Type B pancreatic cell (in vitro differentiated cells): ENCODE measurements at regions not wholly inside any gene's neighbourhood (a gene's known extent, or its start where the extent isn't known, plus 50 kb on each side); places are given as distances from the start of the nearest gene placed in this dataset.

Source experiments
- DNase-seq: peaks from one replicate; pipeline ENCODE4 v3.0.0; 2021; ENCODE audit warnings: mixed read lengths; ENCODE audit not compliant: unreplicated experiment; ENCODE audit errors: extremely low spot score
- H3K27ac Mint-ChIP-seq: 2 replicates; pipeline ENCODE4 v1.8.0; 2021; ENCODE audit warnings: mild to moderate bottlenecking, mixed read lengths
- H3K27me3 Mint-ChIP-seq: 2 replicates; pipeline ENCODE4 v1.8.0; 2021; ENCODE audit warnings: mixed read lengths
- H3K36me3 Mint-ChIP-seq: 2 replicates; pipeline ENCODE4 v1.8.0; 2021; ENCODE audit warnings: mixed read lengths
- H3K4me1 Mint-ChIP-seq: one replicate; pipeline ENCODE4 v1.8.0; 2021; ENCODE audit warnings: mixed read lengths; ENCODE audit not compliant: unreplicated experiment
- H3K4me3 Mint-ChIP-seq: 2 replicates; pipeline ENCODE4 v1.8.0; 2021; ENCODE audit warnings: mild to moderate bottlenecking, mixed read lengths
- H3K9me3 Mint-ChIP-seq: 2 replicates; pipeline ENCODE4 v1.8.0; 2021; ENCODE audit warnings: mixed read lengths
- CTCF ChIP-seq: fragments of 200-600 bp; sonication (generic); conservative IDR thresholded peaks from 2 replicates; pipeline ENCODE4 v1.5.0; 2021; ENCODE audit warnings: antibody characterized with exemption, mild to moderate bottlenecking

- H3K27ac Mint-ChIP-seq, result no peak overlapping the region
- peaks cover 5% of the 10 kb centered on the region for H3K9me3 Mint-ChIP-seq
- H3K4me3 Mint-ChIP-seq, result no peak overlapping the region
- TF ChIP-seq CTCF, result no peak
- no peaks in the 10 kb centered on the region for H3K36me3 Mint-ChIP-seq
- no peak for DNase-seq
- peaks cover 4% of the 10 kb centered on the region for H3K27me3 Mint-ChIP-seq
- peaks cover 4% of the 10 kb centered on the region for H3K4me1 Mint-ChIP-seq
Measured at GRCh38 chr4:112939901-112940300, 109.6 kb upstream of the ANK2 start.

GRCh38 chr4:112940336-112940735 lies 109.1 kb upstream of the ANK2 start:
- Mint-ChIP-seq H3K27ac (no peak overlapping the region), H3K36me3 (no peaks in the 10 kb centered on the region), H3K9me3 (peaks cover 5% of the 10 kb centered on the region), H3K4me3 (no peak overlapping the region), H3K27me3 (peaks cover 4% of the 10 kb centered on the region), H3K4me1 (peaks cover 4% of the 10 kb centered on the region)
- TF ChIP-seq CTCF, result no peak
- no peak for DNase-seq

- Mint-ChIP-seq H3K4me1 (peaks cover 4% of the 10 kb centered on the region), H3K36me3 (no peaks in the 10 kb centered on the region), H3K9me3 (peaks cover 5% of the 10 kb centered on the region), H3K4me3 (no peak overlapping the region), H3K27ac (no peak overlapping the region), H3K27me3 (peaks cover 4% of the 10 kb centered on the region)
- no peak for DNase-seq
- no peak for TF ChIP-seq CTCF
Measured at GRCh38 chr4:112942077-112942476, 107.4 kb upstream of the ANK2 start.

- no peak for TF ChIP-seq CTCF
- H3K4me1 Mint-ChIP-seq, result peaks cover 4% of the 10 kb centered on the region
Measured at GRCh38 chr4:112942997-112943396, 106.5 kb upstream of the ANK2 start.

GRCh38 chr4:112944006-112944405 lies 105.4 kb upstream of the ANK2 start:
- no peak for TF ChIP-seq CTCF
- Mint-ChIP-seq H3K27me3 (peaks cover 4% of the 10 kb centered on the region), H3K27ac (no peak overlapping the region), H3K4me3 (no peak overlapping the region), H3K36me3 (no peaks in the 10 kb centered on the region), H3K9me3 (peaks cover 5% of the 10 kb centered on the region), H3K4me1 (no peaks in the 10 kb centered on the region)
- DNase-seq, result no peak

More at GRCh38 chr4:112942997-112943396, 106.5 kb upstream of the ANK2 start:
- peaks cover 5% of the 10 kb centered on the region for H3K9me3 Mint-ChIP-seq
- no peak overlapping the region for H3K4me3 Mint-ChIP-seq
- no peak overlapping the region for H3K27ac Mint-ChIP-seq
- DNase-seq, result no peak
- H3K27me3 Mint-ChIP-seq, result peaks cover 4% of the 10 kb centered on the region
- no peaks in the 10 kb centered on the region for H3K36me3 Mint-ChIP-seq

- Mint-ChIP-seq H3K9me3 (peaks cover 5% of the 10 kb centered on the region), H3K4me1 (no peaks in the 10 kb centered on the region), H3K36me3 (no peaks in the 10 kb centered on the region), H3K27me3 (peaks cover 4% of the 10 kb centered on the region), H3K27ac (no peak overlapping the region), H3K4me3 (no peak overlapping the region)
- no peak for DNase-seq
- TF ChIP-seq CTCF, result no peak
Measured at GRCh38 chr4:112946127-112946526, 103.3 kb upstream of the ANK2 start.
